Fibroblast of peridontal ligament (primary cell): ENCODE measurements at regions not wholly inside any gene's neighbourhood (a gene's known extent, or its start where the extent isn't known, plus 50 kb on each side); places are given as distances from the start of the nearest gene placed in this dataset.

ENCODE experiments used
- DNase-seq: peaks from one replicate; pipeline ENCODE4 v3.0.0-alpha.2; 2010; ENCODE audit errors: extremely low read depth

DNA sequence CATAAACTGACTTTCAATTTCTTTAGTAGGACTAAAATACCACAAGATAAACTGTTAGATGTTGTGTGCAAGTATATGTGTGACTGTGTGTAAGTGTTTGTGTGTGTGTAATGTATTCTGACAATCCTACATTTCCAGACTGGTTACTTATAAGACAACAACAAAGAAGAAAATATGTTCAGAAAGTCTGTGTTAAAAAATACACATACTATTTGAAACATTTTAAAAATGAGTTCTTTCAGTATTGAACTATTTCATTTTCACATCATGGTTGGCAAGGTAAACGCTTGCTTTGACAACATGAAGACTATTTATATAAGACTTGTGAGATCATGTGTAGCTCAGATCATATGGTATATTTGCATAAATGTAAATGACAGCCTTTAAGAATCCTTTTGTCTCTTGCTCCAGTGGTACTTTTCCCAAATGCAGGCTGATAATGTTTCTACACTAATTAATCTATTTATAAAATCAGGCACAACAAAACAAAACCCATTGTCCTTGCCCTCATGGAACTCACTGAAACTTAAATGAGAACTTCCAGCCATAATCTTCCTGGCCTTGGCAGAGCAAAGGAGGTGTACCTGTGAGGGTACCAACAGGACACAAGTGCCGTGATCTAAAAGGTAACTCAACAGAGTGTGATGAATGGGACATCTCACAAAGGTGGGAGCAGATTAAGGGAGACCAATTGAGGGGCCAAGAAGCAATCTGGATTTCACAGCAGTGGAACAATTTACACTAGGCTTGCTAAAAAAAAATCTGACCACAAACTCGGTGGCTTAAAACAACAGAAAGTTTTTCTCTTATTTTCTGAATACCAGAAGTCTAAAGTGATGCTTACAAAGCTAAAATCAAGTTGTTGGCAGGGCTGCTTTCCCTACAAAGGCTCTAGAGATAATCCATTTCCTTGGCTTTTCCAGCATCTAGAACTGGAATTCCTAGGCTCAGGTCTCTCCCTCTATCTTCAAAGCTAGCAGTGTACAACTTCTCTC is 349.0 kb downstream of the TBC1D4 start:
- DNase-seq = peak; percentile 56

GRCh38 chr13:75129331-75129730 is 352.6 kb downstream of the TBC1D4 start:
- peak; percentile 41 for DNase-seq

- DNase-seq = no peak
Measured at GRCh38 chr13:75124415-75124814, 357.6 kb downstream of the TBC1D4 start.

DNA sequence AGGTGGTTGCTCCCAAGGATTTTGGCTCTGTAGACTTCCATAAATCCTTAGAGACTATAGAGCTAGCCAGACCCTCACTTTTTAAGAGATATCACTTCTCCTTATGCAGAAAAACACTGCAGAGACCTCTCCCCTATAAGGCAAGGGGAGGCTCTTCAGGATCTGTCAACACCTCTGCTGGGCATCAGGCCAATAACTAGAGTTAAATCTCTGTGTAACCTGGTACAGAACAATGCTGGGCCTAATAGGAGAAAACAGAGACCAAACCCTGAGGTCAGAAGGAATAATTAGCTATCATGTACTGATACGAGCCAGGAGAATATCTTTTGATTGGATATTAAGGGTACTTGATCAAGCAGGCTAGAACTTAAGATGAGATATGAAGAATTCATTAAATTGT is 358.5 kb downstream of the TBC1D4 start:
- DNase-seq = no peak

DNA sequence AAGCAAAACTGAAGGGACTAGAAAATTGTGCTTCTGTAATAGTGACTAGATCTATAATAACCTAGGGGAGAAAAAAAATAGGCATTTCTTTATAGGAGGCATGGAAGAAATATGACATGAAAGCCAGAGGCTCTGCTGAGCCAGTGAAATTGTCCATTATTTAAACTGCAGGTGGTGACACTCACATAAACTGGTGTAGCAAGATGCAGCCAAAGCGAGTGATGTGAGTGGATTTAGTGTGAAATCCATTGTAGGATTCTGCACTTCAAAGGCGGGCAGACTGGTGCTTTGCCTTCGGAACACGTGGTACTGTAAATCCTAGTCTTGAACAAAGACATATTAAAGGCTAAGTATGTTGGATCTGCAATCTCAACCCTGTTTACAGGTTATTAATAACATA is 361.9 kb downstream of the TBC1D4 start:
- DNase-seq = no peak

DNA sequence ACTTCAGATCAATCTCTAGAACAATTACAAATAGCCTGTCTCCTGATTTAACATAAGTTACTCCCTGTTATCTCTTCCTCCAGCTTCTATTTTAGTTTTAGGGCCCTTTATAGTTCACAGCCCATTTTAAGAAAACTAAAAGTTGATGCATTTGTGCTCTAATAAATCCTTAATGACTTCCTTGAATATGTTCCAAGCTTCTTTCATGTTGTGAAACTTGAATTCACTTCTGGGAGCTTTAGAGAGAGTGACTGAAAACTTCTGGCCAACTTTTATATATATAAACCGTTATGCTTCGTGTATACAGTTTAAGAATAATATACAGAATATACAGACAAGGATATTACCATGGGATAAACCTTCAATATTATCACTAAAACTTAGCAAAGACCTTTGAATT is 366.8 kb downstream of the TBC1D4 start:
- no peak for DNase-seq

DNA sequence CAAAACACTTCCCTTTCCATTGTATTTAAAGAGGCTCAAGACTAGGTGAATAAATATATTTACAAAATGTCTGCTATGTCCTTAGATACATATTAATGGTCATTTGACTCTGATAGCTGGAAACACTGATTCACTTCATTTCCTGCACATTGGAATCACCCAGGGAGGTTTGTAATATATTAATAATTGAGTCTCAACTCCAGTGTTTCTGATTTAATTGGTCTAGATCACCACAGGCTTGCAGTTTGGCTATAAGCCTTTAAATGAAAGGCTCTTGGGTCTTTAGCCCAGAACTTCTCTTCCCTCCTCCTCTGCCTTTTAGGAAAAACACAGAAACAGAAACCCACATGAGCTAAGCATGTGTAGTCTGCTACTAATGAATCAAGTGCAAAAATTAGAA is 378.0 kb downstream of the TBC1D4 start:
- DNase-seq = no peak

DNA sequence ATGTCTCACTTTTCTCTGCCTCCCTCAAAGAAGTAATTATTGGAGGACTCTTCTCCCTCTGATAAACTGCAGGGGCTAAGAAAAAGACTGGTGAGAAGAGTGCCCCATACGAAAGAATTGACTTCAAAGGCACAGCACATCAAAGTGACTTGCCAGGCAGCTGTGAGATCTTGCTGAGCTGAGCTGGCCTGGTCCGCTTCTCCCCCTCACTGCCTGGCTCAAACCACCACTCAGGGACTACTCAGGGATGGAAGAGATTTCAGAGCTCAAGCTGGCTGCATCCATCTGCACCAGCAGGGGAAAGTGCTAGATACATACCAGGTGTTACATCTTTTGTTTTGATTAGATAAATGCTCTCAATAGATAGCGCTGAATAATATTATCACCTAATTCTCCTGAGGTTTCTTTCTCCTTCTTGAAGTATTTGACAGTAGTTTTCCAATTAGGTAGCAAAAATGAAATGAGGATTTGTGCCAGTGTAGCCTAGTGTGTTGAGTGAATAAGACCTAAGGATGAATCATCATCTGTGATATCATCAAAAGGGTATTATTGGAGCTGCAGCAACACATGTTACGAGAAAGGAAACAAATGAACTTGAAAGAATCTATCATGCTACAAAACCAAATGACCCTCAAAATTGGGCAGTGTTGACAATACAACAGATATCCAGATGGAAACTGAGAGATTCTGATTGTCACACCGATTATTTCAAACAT is 379.8 kb downstream of the TBC1D4 start:
- DNase-seq = peak; percentile 40

DNA sequence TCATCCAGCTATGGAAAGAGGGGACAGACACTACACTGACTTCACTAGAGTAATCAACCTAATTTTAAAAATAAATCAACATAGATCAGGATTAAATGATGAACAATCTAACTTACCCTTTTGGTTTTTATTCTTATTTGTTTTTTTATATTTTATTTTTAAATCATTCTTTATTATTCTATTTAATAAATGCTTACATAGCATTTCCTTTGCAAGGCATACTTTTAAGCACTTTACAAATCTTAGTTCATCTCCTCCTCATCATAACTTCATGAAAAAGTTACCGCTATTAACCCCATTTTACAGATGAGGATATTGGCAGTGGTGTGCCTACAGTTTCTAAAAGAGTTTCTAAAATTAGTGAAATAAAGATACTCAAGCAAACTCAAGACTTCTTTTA is 380.6 kb downstream of the TBC1D4 start:
- DNase-seq = no peak

DNA sequence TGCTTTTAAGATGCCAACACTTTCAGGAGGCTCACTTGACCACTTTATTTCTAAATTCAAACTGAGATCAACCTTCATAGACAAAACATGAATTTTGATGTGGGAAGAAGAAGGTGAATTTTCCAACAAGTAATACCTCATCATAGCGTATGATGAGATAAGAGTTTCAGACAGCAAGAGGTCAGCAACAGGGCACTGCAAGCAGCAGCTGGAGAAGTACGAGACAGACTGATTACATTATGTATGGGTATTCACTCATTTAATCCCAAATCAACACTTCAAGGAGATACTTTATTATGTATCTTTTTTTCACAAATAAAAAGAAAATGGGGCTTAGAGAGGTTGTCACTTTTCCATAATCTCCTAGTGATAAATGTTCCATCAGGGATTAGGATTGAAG is 389.8 kb downstream of the TBC1D4 start:
- no peak for DNase-seq

- DNase-seq = no peak
Measured at GRCh38 chr13:75091718-75092117, 390.3 kb downstream of the TBC1D4 start.

DNA sequence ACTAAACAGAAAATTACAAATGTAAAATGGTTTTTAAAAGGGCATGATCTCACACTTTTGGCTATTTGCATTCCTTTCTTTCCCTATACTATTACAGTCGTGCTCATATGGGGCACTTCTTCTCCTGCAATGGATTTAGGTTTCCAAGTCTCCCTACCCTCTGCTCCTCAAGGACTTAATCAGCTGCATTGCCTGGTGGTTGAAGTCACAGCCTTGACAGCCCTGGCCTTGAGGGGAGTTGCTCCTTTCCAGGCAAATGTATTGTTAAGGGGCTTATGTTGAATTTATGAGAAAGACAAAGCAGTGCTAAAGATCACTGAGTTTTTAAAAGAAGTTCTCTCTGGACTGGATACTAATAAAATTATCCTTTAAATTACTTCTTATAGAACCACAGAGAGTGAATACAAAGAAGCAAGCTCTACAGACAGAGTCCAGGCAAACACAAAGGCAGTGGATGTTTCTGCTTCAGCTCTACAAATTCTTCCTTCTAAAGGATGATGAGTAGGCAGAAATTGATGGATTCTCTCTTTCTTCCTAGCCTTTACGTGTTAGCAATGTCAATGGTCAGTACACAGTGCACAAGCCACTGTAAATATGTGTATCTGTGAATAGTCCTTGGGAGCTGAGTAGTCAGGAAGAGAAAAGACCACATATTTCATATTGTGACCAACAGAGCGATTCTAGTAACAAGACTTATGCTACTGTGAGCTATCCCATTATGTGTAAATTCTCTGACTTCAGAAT is 390.9 kb downstream of the TBC1D4 start:
- no peak for DNase-seq

GRCh38 chr13:75088915-75089314 is 393.1 kb downstream of the TBC1D4 start:
- no peak for DNase-seq

DNA sequence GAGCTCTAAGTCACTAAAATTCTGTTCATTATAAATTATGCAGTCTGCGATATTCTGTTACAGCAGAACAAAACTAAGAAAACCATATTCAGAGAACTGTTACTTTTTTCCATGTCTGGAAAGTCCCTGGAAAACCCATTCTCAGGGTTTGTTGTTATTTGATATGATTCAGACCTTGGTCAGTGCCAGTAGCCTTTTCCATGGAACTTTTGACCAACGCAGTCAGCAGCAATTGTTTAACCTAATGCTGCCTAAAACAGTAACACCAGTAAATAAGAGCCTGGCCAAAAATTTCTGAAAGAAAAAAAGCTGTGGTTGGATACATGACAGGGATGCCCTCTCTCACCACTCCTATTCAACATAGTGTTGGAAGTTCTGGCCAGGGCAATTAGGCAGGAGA is 402.7 kb downstream of the TBC1D4 start:
- DNase-seq = peak; percentile 83

DNA sequence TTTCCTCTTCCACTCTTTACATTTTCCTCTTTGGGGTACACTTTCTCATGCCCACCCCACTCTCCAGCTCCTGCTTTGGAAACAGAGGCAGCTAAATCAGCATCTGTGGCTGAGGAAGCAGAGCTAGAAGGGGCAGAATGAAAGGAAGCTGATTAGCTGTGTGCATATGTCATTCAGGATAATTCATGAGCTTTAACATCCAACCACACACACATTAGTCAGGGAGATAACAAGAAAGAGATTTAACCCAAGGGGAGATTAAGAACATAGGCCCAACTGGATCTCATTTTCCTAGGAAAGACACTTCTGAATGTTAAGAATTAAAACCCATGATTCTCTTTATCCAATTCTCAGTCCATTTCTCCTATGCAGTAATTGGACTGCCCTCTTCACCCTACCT is 405.5 kb downstream of the TBC1D4 start:
- DNase-seq = no peak

- no peak for DNase-seq
Measured at GRCh38 chr13:75073786-75074185, 408.2 kb downstream of the TBC1D4 start.

GRCh38 chr13:75072891-75073290 is 409.1 kb downstream of the TBC1D4 start:
- DNase-seq = no peak

DNA sequence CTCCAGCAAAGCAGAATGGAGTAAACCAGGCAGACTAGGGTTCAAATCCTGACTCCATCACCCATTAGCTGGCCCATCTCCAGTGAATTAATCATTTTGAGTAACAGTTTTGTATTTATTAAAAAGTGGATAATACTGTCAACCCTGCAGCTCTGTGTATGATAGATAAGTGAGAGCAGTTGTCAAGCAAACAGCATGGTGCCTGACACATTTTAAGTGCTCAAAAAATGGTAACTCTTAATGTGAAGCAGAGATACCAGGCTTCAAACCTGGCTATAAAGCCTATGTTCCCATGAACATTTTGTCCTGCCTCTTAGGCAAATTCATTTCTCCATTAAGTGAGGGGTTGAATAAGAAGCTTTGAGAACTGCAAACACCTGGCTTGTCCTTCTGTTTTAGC is 409.6 kb downstream of the TBC1D4 start:
- no peak for DNase-seq

DNA sequence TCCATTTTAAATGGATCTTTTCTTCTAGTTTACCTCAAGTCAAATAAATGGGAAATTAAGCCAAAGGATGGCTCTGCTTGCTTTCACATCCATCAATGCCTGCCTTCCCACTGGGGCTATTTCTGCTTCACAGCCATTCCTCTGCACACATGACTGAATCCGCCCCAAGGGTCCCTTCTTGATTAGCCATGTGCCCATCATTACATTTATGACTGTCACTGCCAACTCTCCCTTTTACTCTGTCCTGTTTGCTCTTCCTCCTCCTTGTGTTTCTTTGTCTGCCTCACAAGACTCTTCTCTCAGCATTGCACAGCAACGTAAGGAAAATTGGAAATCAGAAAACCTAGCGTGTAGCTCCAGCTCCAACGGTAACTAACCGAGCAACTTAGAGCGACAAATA is 410.2 kb downstream of the TBC1D4 start:
- no peak for DNase-seq

- no peak for DNase-seq
Measured at GRCh38 chr13:75071395-75071794, 410.6 kb downstream of the TBC1D4 start.

DNA sequence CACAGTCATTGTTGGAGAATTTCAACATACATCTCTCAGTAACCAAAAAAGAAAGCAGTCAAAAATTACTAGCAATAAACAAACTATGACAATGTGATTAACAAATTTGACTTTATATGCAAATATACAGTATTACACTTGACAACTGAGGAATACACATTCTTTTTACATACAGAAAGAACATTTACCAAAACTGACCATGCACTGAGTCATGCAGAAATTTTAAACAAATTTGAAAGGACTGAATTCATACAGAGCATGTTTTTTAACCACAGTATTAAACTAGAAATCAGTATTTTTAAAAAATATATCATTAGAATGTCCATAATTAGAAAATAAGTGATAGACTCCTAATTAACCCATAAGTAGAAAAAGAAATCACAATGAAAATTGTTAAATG is 420.1 kb downstream of the TBC1D4 start:
- peak; percentile 38 for DNase-seq

DNA sequence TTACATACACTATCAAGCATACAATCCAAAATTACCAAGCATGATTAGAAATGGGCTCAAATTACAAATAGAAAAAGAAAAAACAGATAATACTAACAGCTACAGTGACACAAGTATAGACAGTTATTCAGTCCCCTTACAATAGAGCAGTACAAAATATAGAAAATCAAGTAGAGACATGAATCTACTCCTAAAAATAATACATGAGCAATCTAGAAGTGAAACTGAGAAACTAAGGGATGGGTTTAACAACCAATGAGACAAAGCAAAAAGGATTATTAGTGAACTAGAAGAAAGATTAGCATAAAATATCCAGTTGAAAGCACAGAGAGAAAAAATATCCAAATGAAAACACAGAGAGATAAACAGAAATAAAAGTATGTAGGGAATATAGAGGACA is 426.7 kb downstream of the TBC1D4 start:
- no peak for DNase-seq
